Kidney (tissue), 13 donors: ENCODE measurements at regions not wholly inside any gene's neighbourhood (a gene's known extent, or its start where the extent isn't known, plus 50 kb on each side); places are given as distances from the start of the nearest gene placed in this dataset.

Source experiments
- DNase-seq, 5 donors: peaks; one replicate each; pipeline ENCODE4 v3.0.0-alpha.2; 2013 to 2020
- FAIRE-seq: peaks from 2 replicates; lab custom pipeline; 2012; peaks lifted over from hg19 to GRCh38; lab: Jason Lieb, UNC
- H3K27ac ChIP-seq, 2 donors: one replicate each; pipeline ENCODE4 v1.7.0; 2013; ENCODE audit warnings: low read depth in 2 of 2, low read length in 2 of 2, inconsistent platforms in 1 of 2
- H3K27me3 ChIP-seq: one replicate; pipeline ENCODE4 v1.7.1; 2013; ENCODE audit warnings: low read length, inconsistent platforms; ENCODE audit not compliant: control insufficient read depth, insufficient read depth
- H3K36me3 ChIP-seq, 3 donors: one replicate each; pipeline versions ENCODE4 v1.7.0 to v1.7.1; 2013; ENCODE audit warnings: low read length in 3 of 3, control low read depth in 1 of 3, inconsistent platforms in 1 of 3; ENCODE audit not compliant: insufficient read depth in 3 of 3, control insufficient read depth in 2 of 3
- H3K4me1 ChIP-seq, 3 donors: one replicate each; pipeline versions ENCODE4 v1.7.0 to v1.7.1; 2013; ENCODE audit warnings: low read length in 3 of 3, inconsistent platforms in 1 of 3, low read depth in 1 of 3; ENCODE audit not compliant: control insufficient read depth in 2 of 3, insufficient read depth in 2 of 3
- H3K4me3 ChIP-seq, 3 donors: one replicate each; pipeline versions ENCODE4 v1.7.0 to v1.8.1; 2013; ENCODE audit warnings: low read length in 3 of 3, control low read depth in 1 of 3, inconsistent platforms in 1 of 3
- H3K9ac ChIP-seq, 3 donors: one replicate each; pipeline versions ENCODE4 v1.7.0 to v1.7.1; 2013; ENCODE audit warnings: low read length in 3 of 3, control low read depth in 1 of 3, inconsistent platforms in 1 of 3
- H3K9me3 ChIP-seq, 3 donors: one replicate each; pipeline versions ENCODE4 v1.7.0 to v1.7.1; 2013; ENCODE audit warnings: low read length in 3 of 3, control low read depth in 1 of 3, inconsistent platforms in 1 of 3; ENCODE audit not compliant: control insufficient read depth in 2 of 3, insufficient read depth in 1 of 3
- intact Hi-C: fragments of 100-400 bp; cut with DNase I; formaldehyde crosslinking; loops from one replicate; pipeline ENCODE4 v1.11.1; 2022
- TF ChIP-seq, protein P1 (sequence below): IDR thresholded peaks from 3 replicates; pipeline ENCODE4 v1.5.1; 2012; ENCODE audit warnings: mild to moderate bottlenecking, moderate library complexity, borderline replicate concordance; ENCODE audit not compliant: insufficient read depth; ENCODE audit errors: extremely low read depth
- donor health status: control.
- donor health status: control.
- donor health status: control.
- donor health status: control.
- donor health status: control.
- donor health status: DM: yes; HTN: yes; CAD: no.
- donor health status: Normal renal cell carcinoma (clear cell type).

GRCh38 chr2:21792571-21792970 is 668.8 kb downstream of the TDRD15 start:
- no peaks in the 10 kb centered on the region for H3K36me3 ChIP-seq
- DNase-seq, result no peak
- no peaks in the 10 kb centered on the region for H3K4me1 ChIP-seq
- H3K27ac ChIP-seq, result no peak overlapping the region
- TF ChIP-seq, protein P1, sequence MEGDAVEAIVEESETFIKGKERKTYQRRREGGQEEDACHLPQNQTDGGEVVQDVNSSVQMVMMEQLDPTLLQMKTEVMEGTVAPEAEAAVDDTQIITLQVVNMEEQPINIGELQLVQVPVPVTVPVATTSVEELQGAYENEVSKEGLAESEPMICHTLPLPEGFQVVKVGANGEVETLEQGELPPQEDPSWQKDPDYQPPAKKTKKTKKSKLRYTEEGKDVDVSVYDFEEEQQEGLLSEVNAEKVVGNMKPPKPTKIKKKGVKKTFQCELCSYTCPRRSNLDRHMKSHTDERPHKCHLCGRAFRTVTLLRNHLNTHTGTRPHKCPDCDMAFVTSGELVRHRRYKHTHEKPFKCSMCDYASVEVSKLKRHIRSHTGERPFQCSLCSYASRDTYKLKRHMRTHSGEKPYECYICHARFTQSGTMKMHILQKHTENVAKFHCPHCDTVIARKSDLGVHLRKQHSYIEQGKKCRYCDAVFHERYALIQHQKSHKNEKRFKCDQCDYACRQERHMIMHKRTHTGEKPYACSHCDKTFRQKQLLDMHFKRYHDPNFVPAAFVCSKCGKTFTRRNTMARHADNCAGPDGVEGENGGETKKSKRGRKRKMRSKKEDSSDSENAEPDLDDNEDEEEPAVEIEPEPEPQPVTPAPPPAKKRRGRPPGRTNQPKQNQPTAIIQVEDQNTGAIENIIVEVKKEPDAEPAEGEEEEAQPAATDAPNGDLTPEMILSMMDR, result no peak
- intact Hi-C loops, result no loop called here
- H3K4me3 ChIP-seq, result no peak overlapping the region
- no peak for FAIRE-seq
- H3K27me3 ChIP-seq, result no peaks in the 10 kb centered on the region
- no peak overlapping the region for H3K9ac ChIP-seq
- H3K9me3 ChIP-seq, result no peaks in the 10 kb centered on the region

DNA sequence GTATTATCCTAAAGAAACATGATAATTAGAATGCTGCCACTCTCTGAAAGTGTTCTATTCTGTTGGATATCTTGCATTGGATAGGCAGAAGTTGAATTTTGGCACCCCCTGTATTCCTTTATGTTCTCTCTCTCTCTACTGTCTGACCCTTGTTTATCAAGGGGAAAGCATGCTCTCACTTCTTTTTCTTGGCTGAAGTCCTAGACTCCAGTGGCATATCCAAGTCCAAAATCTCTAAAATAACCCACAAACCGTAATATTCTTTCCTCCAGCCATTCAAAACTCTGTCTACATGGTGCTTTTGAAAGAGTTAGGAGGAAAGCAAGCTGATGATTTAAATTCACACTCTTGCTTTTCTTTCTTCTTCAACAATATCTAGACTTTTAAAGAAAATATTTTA is 669.7 kb downstream of the TDRD15 start:
- DNase-seq (no peak), FAIRE-seq (no peak)
- Histone ChIP-seq H3K9me3 (no peaks in the 10 kb centered on the region), H3K9ac (no peak overlapping the region), H3K4me1 (no peaks in the 10 kb centered on the region), H3K36me3 (no peaks in the 10 kb centered on the region), H3K4me3 (no peak overlapping the region), H3K27me3 (no peaks in the 10 kb centered on the region), H3K27ac (no peak overlapping the region)
- TF ChIP-seq, protein P1, result no peak
- intact Hi-C loops, result no loop called here

DNA sequence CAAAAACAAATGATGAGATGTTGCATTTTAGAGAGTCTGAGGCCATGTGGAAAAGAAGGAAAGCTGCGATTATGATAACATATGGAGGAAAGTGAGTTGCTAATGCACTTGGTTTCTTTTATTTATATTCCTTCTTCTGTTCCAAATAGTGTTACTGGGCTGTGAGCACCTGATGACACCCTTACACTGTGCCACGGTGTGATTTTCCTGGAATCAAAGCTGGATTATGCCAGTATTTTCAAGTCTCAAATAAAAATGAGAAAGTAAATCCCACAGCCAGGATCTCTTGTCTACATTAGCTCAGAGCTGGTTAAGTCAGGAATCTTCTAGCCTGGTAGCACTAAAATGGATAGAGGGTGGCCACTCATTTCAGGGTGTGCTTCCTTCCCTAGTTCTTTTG is 670.8 kb downstream of the TDRD15 start:
- Histone ChIP-seq H3K4me3 (no peak overlapping the region), H3K27me3 (no peaks in the 10 kb centered on the region), H3K36me3 (no peaks in the 10 kb centered on the region), H3K4me1 (no peaks in the 10 kb centered on the region), H3K9me3 (no peaks in the 10 kb centered on the region), H3K27ac (no peak overlapping the region), H3K9ac (no peak overlapping the region)
- intact Hi-C loops, result no loop called here
- TF ChIP-seq, protein P1, result no peak
- FAIRE-seq, result no peak
- no peak for DNase-seq

DNA sequence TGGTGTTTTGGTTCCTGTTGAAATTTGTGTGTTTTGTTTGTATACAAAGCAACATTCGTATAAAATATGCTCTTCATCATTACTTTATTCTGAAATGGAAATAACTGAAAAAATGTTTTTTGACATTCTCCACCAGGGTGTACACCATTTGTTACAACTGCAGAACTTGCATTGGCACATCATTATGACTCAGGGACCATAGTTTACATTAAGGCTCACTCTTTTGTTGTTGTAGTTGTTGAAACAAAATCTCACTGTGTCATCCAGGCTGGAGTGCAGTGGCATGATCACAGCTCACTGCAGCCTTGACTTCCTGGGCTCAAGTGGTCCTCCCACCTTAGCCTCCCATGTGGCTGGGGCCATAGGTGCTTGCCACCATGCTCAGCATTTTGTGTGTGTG is 676.6 kb downstream of the TDRD15 start:
- no peak overlapping the region for H3K4me3 ChIP-seq
- H3K27me3 ChIP-seq, result no peaks in the 10 kb centered on the region
- no peaks in the 10 kb centered on the region for H3K4me1 ChIP-seq
- H3K9me3 ChIP-seq, result no peaks in the 10 kb centered on the region
- no peak for DNase-seq
- no peak overlapping the region for H3K27ac ChIP-seq
- TF ChIP-seq, protein P1, result no peak
- no peaks in the 10 kb centered on the region for H3K36me3 ChIP-seq
- H3K9ac ChIP-seq, result no peak overlapping the region
- no peak for FAIRE-seq
- intact Hi-C loops, result no loop called here
